Anterior cingulate cortex (tissue), 58 donors: ENCODE measurements at regions not wholly inside any gene's neighbourhood (a gene's known extent, or its start where the extent isn't known, plus 50 kb on each side); places are given as distances from the start of the nearest gene placed in this dataset.
"Not testable (repeated sequence)": the region's sequence is repeated elsewhere in the genome, so short reads cannot be mapped to it uniquely, and the experiment has no call there.

ENCODE experiments used
- DNase-seq, 58 donors: peaks; one replicate each; lab custom pipeline; 2025; lab: John Stamatoyannopoulos, UW

DNA sequence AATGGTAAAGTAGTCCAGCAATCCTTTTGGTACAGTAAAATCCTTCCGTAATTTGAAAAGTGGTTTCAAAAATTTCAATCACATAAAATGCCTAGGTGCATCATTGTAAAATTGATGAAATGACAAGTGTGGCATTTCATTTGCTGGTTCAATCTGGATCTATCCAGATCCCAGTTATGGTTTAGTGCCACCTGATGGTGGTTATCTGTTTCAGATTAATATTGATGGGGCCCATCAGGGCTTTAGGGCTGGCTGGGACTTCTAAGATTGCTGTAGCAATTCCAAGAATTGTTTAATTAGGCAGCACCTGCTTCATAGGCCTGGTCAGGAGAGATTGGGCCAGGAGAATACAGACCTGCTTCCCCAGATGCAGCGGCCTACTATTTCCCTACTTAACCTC, 55.5 kb upstream of the PIK3C3 start:
- no peak for DNase-seq

DNA sequence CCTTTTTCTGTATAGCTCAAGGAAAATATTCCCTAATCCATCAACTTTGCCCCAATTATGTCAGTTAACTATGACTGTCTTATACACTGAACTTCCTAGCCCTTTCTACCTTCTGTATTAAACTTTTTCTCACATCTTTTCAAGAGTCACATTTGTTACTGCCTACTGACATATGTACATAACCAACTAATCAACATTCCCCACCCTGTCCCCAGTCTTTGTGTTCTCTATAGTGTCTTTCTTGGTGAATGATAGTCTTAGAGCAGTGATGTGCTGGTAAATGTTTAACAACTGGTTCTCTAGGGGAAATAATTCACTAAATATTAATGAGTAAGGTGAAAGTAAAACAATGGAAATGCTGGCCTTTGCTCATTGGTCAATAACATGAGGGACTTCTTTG, 61.6 kb upstream of the PIK3C3 start:
- no peak for DNase-seq

DNA sequence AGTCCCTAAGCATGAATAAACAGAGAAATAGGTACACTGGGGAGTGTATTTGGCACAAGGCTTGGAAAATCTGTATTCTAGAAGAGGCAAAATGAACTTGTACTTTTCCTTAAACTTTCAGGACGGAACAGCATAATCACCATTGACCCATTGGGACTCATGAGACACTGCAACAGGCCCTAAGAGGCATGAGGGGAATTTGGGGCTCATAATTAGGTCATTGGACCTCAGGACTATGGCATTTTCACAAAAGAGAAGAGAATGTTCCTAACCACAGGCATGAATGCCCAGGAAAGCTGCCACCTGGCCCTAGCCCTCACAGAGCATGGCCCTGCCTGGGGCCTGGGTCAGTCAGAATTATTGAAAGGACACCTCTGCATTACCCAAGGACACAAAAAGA, 67.9 kb upstream of the PIK3C3 start:
- DNase-seq, result no peak

DNA sequence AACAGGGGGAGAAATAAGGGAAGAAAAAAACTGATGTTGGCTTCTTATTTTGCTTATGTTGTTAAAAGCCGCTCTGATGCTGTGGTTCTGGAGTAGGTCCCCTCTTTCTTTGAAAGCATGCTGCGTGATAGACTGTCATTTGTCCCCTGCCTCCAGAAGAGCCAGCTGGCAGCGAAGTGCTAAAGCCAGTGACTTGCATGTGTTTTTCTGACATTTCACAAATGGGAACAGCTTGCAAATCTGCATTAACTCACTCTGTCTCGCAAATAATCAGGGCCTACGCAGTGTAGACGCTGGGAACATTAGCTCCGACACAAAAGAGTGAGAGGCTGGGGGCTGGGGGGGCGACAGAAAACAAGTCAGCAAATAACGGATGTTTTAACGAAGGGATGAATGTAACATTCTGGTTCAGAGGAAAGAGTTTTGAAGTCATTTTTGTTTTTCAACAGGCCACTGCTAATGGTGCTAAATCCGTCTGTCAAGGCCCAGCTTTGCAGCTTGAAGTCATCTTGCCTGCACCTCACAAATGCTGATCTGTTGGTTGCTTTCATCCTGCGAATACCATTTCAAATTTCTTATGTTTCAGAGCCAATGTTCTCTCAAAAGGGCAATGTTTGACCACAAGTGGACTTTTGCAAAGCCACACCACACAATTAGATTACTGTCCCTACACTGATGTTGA, 68.8 kb upstream of the PIK3C3 start:
- no peak for DNase-seq

DNA sequence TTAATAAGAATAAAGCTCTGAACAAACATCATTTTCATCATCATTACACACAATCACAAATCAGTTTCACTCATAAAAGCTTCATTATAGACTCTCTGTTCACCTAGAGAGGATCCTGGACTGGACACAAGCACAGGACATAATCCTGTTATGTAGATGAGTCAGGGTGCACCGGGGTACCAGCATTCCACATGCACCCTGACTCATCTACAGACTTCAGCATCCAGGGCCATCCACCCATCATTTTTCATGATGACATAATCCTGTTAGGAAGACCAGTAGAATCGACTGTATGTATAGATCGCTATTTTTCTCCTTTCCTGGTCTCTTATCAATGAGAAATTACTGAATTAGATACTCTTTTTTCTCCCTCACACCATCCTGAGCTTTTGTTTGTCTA, 73.7 kb upstream of the PIK3C3 start:
- no peak for DNase-seq

DNA sequence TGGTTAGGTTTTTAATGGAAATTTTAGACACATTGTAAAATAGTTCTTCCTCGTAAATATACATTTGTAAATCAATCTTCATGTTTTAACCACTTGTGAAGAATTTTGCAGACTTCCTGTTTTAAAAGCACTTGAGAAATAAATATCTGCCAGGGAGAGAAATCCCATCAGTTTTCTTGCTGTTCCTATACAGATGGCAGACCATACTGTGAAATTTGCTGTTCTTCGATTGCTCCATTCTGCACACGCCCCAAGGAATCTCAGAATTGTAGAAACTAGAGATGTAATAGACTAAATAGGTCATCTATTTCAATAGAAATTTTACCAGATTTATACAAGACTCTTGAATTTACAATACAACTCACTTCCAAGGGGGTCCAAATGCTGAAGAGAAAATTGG, 75.8 kb upstream of the PIK3C3 start:
- no peak for DNase-seq

DNA sequence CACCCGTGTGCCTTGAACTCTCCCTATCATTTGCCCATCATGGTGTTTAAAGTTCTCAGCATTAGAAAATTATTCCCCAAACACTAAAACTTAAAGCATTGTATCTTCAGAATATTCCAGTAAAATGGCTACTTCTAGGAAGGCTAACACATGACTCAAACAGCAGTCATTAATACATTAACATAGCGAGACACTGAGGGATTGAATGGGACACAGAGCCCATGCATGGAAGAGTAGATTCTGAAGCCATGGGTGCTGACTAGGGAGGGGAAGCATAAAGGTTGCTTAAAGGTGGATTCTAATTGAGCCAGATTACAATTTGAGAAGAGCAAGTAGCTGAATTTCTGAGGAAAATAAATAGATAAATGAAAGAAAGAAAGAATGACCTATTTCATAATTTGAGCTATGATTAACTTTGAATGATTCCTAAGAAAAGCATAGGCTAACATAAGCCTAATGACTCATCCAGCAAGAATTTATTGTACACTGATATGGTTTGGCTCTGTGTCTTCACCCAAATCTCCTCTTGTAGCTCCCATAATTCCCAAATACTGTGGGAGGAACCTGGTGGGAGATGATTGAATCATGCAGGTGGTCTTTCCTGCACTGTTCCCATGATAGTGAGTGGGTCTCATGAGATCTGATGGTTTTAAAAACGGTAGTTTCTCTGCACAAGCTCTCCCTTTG, 79.8 kb upstream of the PIK3C3 start:
- no peak for DNase-seq

DNA sequence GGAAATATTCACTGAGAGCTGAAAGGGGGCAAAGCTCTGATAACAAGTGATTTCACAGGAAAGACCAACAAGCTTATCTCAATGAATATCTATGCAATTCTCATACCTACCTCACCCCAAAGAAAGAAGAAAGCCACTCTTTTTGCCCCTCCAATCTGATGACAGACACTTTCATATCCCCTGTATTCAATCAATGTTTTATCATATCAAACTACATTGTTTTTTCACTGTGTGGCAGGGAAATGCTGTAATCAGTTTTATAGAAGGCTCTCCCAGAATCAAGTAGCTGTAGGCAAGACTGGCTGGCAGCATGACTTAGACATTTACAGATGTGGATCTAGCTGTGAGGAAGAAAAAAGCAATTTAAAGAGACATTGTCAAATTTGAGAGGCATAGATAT, 81.3 kb upstream of the PIK3C3 start:
- no peak for DNase-seq

DNA sequence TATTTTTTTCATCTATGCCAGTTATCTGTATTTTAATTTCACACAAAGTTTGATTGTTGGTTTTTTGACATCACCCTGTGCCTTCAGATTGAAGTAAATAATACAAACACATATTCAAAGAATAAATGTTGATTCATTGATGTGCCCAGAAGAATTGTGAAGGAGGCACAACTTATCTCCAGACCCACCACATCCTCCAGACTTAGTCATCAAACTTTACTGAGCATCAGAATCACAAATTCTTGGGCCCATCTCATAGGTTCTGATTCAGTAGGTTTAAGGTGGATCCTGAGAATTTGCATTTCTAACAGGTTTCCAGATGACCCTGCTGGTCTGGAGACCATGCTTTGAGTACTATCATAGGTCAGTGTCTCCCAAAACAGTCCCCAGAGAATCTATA, 82.8 kb upstream of the PIK3C3 start:
- DNase-seq, result no peak

DNA sequence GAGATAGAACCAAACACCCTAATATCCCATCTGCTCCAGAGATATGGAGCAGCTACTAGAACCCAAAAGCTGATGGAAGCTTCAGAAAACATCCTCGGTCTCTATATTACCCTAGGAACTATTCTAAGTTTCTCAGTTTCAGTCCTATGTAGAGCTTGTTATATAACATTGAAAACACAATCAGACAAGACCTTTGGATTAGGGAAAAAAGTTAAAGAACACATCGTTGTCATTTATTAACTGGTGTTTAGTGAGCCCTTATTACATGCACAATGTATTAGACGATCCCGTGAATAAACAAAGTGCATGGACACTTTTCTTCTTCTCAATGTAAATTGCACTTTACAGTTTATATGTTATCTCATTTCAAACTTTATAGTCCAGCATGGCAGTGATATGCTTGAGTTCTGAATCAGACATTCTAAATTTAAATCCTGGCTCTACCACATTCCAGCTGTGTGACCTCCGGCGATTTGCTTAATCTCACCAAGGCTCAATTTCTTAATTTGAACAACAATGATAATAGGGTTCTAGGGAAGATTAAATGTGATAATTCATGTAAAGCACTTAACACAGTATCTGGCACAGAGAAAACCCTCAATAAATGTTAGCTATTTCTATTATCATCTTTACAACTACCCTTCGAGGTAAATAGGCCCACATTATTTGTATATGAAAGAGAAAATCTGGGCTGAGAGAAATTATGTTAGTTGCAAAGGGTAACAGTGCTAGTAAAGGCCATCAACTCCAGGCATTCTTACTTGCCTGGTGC, 83.6 kb upstream of the PIK3C3 start:
- DNase-seq, result no peak

DNA sequence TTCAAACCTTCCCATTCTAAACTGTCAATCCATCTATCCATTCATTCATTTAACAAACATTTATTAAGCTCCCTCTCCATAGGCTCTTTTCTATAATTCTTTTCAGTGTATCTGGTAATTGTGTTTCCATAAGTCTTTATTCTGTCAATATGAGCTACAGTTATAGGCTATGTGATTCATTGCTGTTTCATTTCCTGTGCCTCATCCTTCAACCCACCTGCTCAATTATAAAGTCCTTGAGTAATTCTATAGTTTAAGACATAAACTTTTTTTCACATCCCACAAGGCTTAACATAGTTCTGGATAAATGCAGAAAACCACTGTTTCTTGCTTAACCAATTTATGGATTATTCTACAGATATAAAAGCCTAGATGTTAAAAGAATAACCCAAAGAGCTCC, 84.2 kb upstream of the PIK3C3 start:
- DNase-seq, result no peak

DNA sequence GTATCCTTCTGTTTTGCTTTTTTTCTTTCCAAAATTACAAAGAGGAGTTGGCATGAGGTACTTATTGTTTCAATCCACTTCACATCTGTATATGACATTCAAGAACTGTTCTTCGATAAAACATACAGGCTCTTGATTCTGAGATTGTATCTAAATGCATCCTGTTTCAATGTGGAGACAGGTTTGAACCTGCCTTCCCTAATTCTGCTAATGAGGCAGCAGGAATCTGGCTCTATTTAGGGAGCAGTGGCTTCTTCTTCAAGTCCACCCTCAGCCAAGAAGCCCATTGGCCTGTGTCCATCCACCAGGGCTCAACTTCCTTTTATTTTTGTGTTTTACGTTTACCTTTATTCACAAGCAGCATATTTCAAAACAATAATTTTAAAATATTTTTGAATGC, 84.8 kb upstream of the PIK3C3 start:
- DNase-seq, result no peak

DNA sequence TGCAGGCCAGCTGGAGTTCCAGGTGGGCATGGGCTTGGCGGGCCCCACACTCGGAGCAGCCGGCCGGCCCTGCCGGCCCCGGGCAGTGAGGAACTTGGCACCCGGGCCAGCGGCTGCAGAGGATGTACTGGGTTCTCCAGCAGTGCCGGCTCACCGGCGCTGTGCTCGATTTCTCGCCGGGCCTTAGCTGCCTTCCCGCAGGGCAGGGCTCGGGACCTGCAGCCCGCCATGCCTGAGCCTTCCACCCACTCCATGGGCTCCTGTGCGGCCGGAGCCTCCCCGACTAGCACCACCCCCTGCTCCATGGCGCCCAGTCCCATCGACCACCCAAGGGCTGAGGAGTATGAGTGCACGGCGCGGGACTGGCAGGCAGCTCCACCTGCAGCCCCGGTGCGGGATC, 89.2 kb upstream of the PIK3C3 start:
- DNase-seq, result not testable (repeated sequence)

DNA sequence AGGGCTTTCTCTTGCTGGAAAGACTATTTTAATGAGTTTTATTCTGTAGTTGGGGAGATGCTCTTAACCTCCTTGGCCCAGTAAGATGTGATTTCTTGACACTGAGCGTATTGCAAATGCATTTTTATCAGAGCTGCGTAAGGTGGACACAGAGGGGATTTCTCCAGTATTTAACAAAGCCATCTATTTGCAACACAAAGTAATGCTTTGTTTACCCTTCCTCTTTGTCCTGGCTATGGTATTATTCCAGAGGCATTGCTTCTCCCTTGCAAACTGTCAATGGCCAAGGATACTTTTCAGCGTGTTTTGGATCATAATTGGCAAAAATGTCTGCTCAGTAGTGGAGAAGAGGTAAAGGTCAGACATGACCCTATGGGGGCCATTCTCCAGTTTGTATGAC, 90.8 kb upstream of the PIK3C3 start:
- no peak for DNase-seq

DNA sequence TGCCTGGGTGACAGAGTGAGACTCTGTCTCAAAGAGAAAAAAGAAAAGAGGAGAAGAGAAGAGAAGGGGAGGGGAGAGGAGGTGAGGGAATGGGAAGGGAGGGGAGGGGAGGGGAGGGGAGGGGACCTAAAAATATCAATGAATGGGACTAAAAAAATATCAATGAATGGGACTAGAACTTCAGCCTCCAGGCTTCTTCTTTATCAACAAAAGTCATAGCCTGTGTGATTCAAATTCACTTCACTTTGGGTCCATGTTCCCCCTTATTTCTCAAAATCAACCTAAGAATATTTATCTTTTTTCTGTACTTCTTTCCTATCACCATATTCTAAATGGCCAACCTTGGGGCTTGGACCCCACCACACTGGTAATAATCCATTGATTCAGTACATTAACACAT, 92.1 kb upstream of the PIK3C3 start:
- DNase-seq, result no peak

DNA sequence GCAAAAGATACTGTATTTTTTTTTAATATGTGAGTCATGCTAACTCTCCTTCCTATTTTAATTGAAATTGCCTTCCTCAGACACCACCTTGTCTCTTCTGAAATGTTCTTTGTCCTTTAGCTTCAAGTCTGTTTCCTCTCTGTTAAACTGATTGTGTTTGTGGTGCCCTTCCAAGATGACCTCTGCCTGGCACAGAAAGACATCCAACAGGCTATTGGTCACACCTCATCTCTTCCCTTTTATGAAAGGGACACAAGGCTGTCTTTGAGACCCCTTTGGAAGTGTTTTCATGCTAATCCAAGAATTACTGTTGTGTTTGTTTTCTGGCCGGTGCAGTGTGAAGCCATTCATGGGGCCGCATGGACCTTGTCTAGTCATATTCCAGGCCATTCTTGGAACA, 94.0 kb upstream of the PIK3C3 start:
- DNase-seq, result no peak

DNA sequence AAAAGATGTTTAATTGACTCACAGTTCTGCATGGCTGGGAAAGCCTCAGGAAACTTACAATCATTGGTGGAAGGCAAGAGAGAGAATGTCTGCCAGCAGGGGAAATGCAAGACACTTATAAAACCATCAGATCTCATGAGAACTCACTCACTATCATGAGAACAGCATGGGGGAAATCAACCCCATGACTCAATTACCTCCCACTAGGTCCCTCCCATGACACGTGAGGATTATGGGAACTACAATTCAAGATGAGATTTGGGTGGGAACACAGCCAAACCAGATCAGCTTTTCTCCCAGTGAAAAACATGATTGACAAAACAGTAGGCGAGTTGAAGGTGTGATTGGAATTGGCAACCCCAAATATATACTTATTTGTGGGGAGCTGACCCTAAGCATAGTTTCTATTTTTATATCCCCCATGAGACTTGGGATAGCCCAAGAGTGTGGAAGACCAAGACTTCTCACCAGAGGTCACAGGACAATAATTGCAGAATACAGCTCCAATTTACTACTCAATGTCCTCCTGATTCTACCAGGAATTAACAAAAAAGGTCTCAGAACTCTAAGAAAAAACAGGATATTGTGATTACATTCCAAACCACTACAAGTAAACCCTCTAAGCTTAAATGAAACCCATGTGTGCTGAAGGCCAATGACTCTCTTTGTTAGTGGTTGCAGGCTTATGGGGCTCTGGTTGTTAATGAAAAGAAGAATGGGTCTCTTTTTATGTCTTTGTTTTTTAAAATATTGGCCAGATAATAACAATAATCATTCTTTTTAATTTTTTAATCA, 96.1 kb upstream of the PIK3C3 start:
- no peak for DNase-seq

DNA sequence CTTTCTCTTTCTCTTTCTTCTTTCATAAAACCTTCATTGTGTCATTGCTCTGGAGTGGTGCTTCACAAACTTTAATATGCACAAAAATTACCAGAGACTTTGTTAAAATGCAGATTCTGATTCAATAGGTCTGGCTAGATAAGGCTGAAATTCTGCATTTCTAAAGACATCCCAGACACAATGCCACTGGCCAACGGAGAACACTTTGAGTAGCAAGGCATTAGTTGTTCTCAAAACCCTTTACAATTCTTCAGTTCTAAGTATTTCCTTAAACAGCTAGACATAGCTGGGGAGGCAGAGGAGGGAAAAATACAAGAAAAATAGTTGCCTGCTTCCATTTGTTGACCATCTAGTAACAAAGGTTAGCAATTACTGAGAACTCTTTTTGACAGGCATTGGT, 101.8 kb upstream of the PIK3C3 start:
- no peak for DNase-seq

DNA sequence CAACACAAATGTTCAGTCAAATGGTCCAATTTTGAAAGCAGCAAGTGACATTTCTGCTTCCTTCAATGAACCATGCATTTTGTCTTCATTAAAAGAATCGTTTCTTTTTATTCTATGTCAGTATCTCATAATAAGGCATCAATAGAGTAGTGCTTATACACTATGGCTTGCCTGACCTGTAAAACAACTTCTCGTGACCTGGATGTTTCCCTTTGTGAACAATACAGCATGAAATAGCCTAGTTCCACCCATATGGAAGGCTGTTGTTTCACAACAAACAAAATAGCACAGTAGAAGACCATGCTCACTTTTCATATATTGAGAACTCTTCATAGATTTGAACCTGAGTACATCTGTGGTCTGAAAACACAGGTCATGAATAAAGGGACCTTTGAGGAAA, 104.3 kb upstream of the PIK3C3 start:
- DNase-seq, result no peak

DNA sequence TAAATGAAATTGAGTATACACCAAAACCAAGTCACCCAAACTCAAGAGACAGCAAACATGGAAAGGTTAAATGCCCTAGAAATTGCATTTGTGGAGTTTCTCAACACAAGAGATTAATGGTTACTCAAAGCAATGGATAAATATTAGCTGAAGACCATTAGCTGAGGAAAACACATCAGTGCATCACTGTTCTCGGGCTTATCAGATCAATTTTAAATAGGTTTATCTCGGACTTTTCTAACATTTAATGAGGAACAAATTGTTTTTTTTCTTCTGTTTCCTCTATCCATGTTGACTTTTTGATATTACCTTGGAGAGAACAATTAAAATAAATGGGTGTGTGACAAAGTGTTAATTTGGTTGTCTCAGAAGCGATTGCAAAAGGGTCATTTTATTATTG, 105.4 kb upstream of the PIK3C3 start:
- no peak for DNase-seq

DNA sequence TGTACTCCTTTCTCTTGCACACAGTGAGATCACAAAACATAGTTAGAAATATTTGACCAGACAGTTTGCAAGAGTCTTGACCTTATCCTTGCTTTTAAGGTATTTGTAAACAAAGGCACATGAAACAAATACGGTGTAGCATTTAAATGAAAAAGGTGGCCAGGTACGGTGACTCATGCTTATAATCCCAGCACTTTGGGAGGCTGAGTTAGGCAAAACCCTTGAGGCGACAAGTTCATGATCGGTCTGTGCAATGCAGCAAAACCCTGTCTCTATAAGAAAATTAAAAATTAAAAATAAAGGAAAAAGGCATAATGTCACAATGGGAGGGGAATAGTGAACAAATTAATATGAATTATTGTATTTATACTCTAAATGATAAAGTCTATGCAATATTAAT, 109.5 kb upstream of the PIK3C3 start:
- no peak for DNase-seq
